ENCODE measurements at regions not wholly inside any gene's neighbourhood (a gene's known extent, or its start where the extent isn't known, plus 50 kb on each side); places are given as distances from the start of the nearest gene placed in this dataset.

DNA sequence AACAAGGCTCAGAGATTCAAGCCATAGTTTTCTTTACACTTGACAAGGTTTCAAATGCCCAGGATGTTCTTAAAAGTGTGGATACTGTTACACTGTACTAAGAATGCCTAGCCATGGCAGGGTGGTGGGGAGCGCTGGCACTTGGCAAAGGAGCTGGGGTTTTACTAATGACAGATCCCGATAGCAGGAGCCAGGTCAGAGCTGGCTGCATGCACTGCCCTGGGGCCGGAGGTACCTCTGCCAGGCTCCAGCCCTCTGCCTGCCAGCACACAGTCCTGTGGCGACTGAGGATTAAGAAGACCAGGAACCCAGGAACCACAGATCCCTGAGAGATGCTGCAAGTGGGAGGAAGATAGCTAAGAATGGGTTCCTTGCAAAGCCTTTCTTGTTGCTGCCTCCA lies 260.3 kb downstream of the ALDH8A1 start:
- H3K4me3 ChIP-seq = no peak overlapping the region
- TF ChIP-seq CTCF (IDR thresholded peaks at IDR 0.05) = no peak
- H3K9me3 ChIP-seq = no peaks in the 10 kb centered on the region
- H3K4me1 ChIP-seq (ENCODE audit: low read depth) = no peaks in the 10 kb centered on the region
- intact Hi-C loops (cut with DNase I, micrococcal nuclease) = no loop called here
- no peak for DNase-seq
- ATAC-seq = no peak
- H3K36me3 ChIP-seq (ENCODE audit: low read depth) = no peaks in the 10 kb centered on the region

DNA sequence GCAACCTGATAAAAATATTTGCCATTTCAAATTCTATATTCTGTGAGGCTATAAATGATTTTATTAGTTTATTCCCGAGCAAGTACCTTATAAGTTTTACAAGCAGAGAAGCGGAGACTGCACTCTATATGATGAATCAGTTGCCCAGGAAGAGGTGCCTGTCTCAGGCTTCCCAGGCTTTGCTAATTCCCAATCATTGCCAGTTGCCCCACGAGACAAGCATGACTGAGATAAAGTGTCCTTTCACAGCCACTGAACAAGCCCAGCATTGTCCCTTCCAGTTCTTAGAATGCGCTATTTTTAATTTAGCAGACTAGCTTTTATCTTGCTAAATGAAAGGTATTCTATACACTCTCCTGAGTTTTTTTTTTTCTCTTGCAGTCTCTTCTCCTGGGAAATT lies 260.7 kb downstream of the ALDH8A1 start:
- intact Hi-C loops (cut with DNase I, micrococcal nuclease) = no loop called here

DNA sequence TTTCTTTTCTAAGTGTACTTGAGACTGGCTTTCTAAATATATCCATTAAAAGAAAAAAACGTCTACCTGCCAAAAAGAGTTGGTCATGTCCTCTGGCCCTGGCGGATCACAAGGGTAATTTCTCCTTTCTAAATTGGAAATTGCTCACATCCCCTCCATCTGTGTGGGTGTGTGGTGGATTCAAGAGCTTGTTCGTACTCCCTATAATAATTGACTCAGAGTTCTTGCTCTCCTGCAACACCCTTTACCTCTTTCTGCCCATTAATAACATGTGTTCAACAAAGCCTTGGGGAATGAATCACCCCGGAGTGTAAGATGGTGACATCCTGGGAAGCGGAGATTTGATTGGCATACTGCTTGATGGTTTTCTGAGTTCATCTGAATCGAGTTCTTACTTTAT lies 263.8 kb downstream of the ALDH8A1 start:
- DNase-seq (no peak), ATAC-seq (no peak)
- Histone ChIP-seq H3K9me3 (no peaks in the 10 kb centered on the region), H3K4me3 (no peak overlapping the region), H3K4me1 (ENCODE audit: low read depth) (no peaks in the 10 kb centered on the region), H3K36me3 (ENCODE audit: low read depth) (no peaks in the 10 kb centered on the region)
- intact Hi-C loops (cut with DNase I, micrococcal nuclease) = no loop called here
- TF ChIP-seq CTCF (IDR thresholded peaks at IDR 0.05) = no peak

More for the DNA sequence above, 260.7 kb downstream of the ALDH8A1 start:
- ATAC-seq (no peak), DNase-seq (no peak)
- H3K36me3 ChIP-seq (ENCODE audit: low read depth) = no peaks in the 10 kb centered on the region
- TF ChIP-seq CTCF (IDR thresholded peaks at IDR 0.05) = no peak
- H3K4me3 ChIP-seq = no peak overlapping the region
- no peaks in the 10 kb centered on the region for H3K4me1 ChIP-seq (ENCODE audit: low read depth)
- H3K9me3 ChIP-seq = no peaks in the 10 kb centered on the region

GRCh38 chr6:134684423-134684795 lies 265.5 kb downstream of the ALDH8A1 start:
- H3K4me1 ChIP-seq (ENCODE audit: low read depth) = no peaks in the 10 kb centered on the region
- intact Hi-C loops (cut with DNase I, micrococcal nuclease) = no loop called here
- DNase-seq (no peak), ATAC-seq (no peak)
- no peaks in the 10 kb centered on the region for H3K9me3 ChIP-seq
- H3K36me3 ChIP-seq (ENCODE audit: low read depth) = no peaks in the 10 kb centered on the region
- H3K4me3 ChIP-seq = no peak overlapping the region
- TF ChIP-seq CTCF (IDR thresholded peaks at IDR 0.05) = no peak

DNA sequence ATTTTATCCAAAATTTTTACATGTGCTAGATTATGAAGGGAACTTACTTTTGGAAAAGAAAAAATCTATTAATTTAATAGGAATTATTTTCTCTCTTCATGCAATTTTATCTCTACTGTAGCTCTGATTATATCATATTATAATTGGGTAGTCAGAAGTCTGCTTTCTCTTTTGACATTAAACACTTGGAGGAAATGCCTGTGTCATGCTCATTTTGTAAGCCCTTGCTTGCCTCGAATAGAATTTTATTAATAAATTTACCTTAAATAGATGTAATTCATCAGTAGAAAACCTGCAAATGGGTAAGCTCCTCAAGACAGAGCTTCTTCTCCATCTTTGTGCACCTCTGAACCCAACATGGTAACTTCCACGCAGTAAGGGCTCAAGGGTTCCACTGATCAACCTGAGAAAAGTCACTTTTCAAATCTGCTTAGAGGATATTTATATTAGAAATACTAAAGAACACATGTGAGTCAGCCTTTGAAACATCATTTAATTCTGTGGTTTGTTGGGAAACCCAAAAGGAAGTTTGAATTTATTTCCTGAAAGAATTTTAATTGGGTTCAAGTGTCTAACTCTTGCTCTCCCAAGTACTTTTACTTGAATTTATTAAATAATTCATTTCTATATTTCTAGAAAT lies 266.0 kb downstream of the ALDH8A1 start:
- H3K9me3 ChIP-seq = no peaks in the 10 kb centered on the region
- H3K36me3 ChIP-seq (ENCODE audit: low read depth) = no peaks in the 10 kb centered on the region
- no peaks in the 10 kb centered on the region for H3K4me1 ChIP-seq (ENCODE audit: low read depth)
- DNase-seq (no peak), ATAC-seq (no peak)
- no peak overlapping the region for H3K4me3 ChIP-seq
- no peak for TF ChIP-seq CTCF (IDR thresholded peaks at IDR 0.05)
- intact Hi-C loops (cut with DNase I, micrococcal nuclease) = no loop called here

DNA sequence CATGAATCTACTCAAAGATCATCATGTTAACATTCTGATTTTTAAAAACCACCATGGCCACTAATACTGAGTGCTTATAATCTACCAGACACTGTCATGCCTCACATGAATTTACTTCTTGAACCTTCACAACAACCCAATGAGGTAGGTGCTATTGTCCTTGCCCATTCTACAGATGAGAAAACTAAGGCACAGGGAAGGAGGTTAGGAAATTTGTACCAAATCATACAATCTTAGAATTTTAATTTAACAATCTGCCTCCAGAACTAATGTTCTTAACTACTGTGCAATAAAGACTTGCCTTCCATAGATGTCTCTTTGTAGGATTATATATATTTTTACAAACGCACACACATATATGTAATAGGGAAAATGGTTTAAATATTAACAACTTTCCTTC lies 269.5 kb downstream of the ALDH8A1 start:
- H3K4me3 ChIP-seq = no peak overlapping the region
- no peaks in the 10 kb centered on the region for H3K36me3 ChIP-seq (ENCODE audit: low read depth)
- H3K4me1 ChIP-seq (ENCODE audit: low read depth) = peaks cover 21% of the 10 kb centered on the region
- ATAC-seq (no peak), DNase-seq (no peak)
- H3K9me3 ChIP-seq = no peaks in the 10 kb centered on the region
- intact Hi-C loops (cut with DNase I, micrococcal nuclease) = no loop called here
- no peak for TF ChIP-seq CTCF (IDR thresholded peaks at IDR 0.05)

All from mucosa of descending colon (tissue), 3 donors.